GM06990 (cell line): ENCODE measurements at regions not wholly inside any gene's neighbourhood (a gene's known extent, or its start where the extent isn't known, plus 50 kb on each side); places are given as distances from the start of the nearest gene placed in this dataset.

ENCODE experiments used
- DNase-seq: peaks from one replicate; pipeline ENCODE4 v3.0.0-alpha.2; 2011; ENCODE audit not compliant: insufficient read length; ENCODE audit errors: extremely low read depth
- H3K27me3 ChIP-seq: replicated peaks from 2 replicates; pipeline ENCODE4 v1.6.0; 2011; ENCODE audit warnings: low read length; ENCODE audit not compliant: control insufficient read depth, insufficient read depth
- H3K36me3 ChIP-seq: 2 replicates; pipeline ENCODE4 v1.5.1; 2011; ENCODE audit warnings: low read length; ENCODE audit not compliant: control insufficient read depth, insufficient read depth
- H3K4me3 ChIP-seq: replicated peaks from 2 replicates; pipeline ENCODE4 v1.5.1; 2011; ENCODE audit warnings: low read depth, mild to moderate bottlenecking, control low read depth, low read length
- CTCF ChIP-seq: IDR thresholded peaks from 2 replicates; pipeline ENCODE4 v1.5.1; 2011; ENCODE audit warnings: low read length, control low read depth, mild to moderate bottlenecking, inconsistent platforms; ENCODE audit not compliant: insufficient read depth, poor library complexity, severe bottlenecking

- H3K4me3 ChIP-seq: no peak overlapping the region
- DNase-seq: no peak
- no peaks in the 10 kb centered on the region for H3K27me3 ChIP-seq
- H3K36me3 ChIP-seq: no peaks in the 10 kb centered on the region
- TF ChIP-seq CTCF: no peak
Measured at GRCh38 chr9:20065046-20065445, 276.2 kb upstream of the SLC24A2 start.

- no peak for TF ChIP-seq CTCF
- Histone ChIP-seq H3K36me3 (no peaks in the 10 kb centered on the region), H3K4me3 (no peak overlapping the region), H3K27me3 (no peaks in the 10 kb centered on the region)
- DNase-seq: no peak
Measured at GRCh38 chr9:20054734-20055133, 265.9 kb upstream of the SLC24A2 start.

DNA sequence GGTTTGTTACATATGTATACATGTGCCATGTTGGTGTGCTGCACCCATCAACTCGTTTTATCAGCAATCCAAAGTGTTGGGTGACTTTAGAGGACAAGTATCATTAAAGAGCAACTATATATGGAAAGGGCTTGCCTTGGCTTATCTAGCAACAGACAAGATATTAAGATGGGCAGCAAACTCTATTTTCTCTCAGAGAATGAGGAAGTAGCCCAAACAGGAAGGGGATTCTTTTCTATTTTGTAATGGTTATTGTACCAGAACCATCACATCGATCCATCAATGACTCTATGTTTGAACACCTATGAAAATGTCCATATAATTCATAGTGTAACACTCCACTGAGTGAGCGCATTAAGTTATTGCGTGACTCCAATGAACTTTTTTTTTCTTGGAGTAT is 260.1 kb upstream of the SLC24A2 start:
- no peaks in the 10 kb centered on the region for H3K36me3 ChIP-seq
- no peaks in the 10 kb centered on the region for H3K27me3 ChIP-seq
- no peak for DNase-seq
- H3K4me3 ChIP-seq: no peak overlapping the region
- no peak for TF ChIP-seq CTCF

GRCh38 chr9:20048437-20048836 is 259.6 kb upstream of the SLC24A2 start:
- no peak for TF ChIP-seq CTCF
- H3K4me3 ChIP-seq: no peak overlapping the region
- no peaks in the 10 kb centered on the region for H3K27me3 ChIP-seq
- no peak for DNase-seq
- H3K36me3 ChIP-seq: no peaks in the 10 kb centered on the region

DNA sequence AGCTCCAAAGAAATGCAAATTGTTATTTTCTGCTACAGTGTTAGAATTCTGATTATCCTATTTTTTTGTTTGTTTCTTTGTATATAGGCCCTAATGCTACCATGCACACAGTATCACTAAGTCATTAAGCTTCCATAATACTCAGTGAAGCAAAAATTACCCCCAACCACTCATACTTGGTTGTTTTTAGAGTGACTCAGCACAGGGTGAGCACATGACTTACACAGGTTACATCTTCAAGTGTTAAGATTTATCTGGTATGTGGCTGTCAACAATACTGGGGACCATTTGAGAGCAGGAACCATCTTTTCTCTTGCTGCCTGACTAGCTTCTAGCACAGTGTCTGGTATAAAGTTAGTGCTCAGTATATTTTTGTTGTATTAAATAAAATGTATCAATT is 255.8 kb upstream of the SLC24A2 start:
- no peak for DNase-seq

More for the DNA sequence above, 255.8 kb upstream of the SLC24A2 start:
- H3K36me3 ChIP-seq: no peaks in the 10 kb centered on the region
- no peaks in the 10 kb centered on the region for H3K27me3 ChIP-seq
- H3K4me3 ChIP-seq: no peak overlapping the region
- no peak for TF ChIP-seq CTCF
